Cardiac fibroblast (primary cell): ENCODE measurements at regions not wholly inside any gene's neighbourhood (a gene's known extent, or its start where the extent isn't known, plus 50 kb on each side); places are given as distances from the start of the nearest gene placed in this dataset.

ENCODE experiments used
- DNase-seq, 2 donors: peaks; one replicate each; pipeline versions ENCODE4 v3.0.0 to v3.0.0-alpha.2; 2010; ENCODE audit warnings: low read depth in 2 of 2
- H3K4me3 ChIP-seq, 2 donors: replicated peaks in 1 of 2; 1 replicate in 1 of 2; 2 replicates in 1 of 2; pipeline ENCODE4 v1.5.1; 2011; ENCODE audit warnings: low read depth in 2 of 2, low read length in 2 of 2, mild to moderate bottlenecking in 2 of 2, moderate library complexity in 1 of 2
- CTCF ChIP-seq: IDR thresholded peaks from one replicate; pipeline ENCODE4 v1.5.1; 2011; ENCODE audit warnings: low read depth, mild to moderate bottlenecking, low read length, inconsistent platforms

GRCh38 chr4:125388613-125389012 is 73.9 kb downstream of the FAT4 start:
- no peak for TF ChIP-seq CTCF
- H3K4me3 ChIP-seq = no peak overlapping the region
- peak; percentile 77 to 93 for DNase-seq

- peak; percentile 91 to 97 for DNase-seq
- peak overlapping the region in 1 of 2 donors; percentile 22 for H3K4me3 ChIP-seq
- no peak for TF ChIP-seq CTCF
These were observed 75.0 kb downstream of the FAT4 start for GRCh38 chr4:125389713-125390112.

GRCh38 chr4:125390126-125390525 is 75.4 kb downstream of the FAT4 start:
- peak overlapping the region; percentile 1 to 22 for H3K4me3 ChIP-seq
- no peak for TF ChIP-seq CTCF
- peak; percentile 67 to 92 for DNase-seq

GRCh38 chr4:125390727-125391126 is 76.0 kb downstream of the FAT4 start:
- DNase-seq = no peak
- H3K4me3 ChIP-seq = peak overlapping the region in 1 of 2 donors; percentile 22
- TF ChIP-seq CTCF = no peak

- TF ChIP-seq CTCF = no peak
- peak in 1 of 2 donors; percentile 16 for DNase-seq
- no peak overlapping the region for H3K4me3 ChIP-seq
These were observed 77.9 kb downstream of the FAT4 start for GRCh38 chr4:125392694-125393093.

GRCh38 chr4:125393825-125394224 is 79.1 kb downstream of the FAT4 start:
- no peak for DNase-seq
- no peak for TF ChIP-seq CTCF
- no peak overlapping the region for H3K4me3 ChIP-seq

GRCh38 chr4:125397226-125397625 is 82.5 kb downstream of the FAT4 start:
- no peak for TF ChIP-seq CTCF
- H3K4me3 ChIP-seq = no peak overlapping the region
- DNase-seq = peak in 1 of 2 donors; percentile 39
